GM23248 (cell line): ENCODE measurements at regions not wholly inside any gene's neighbourhood (a gene's known extent, or its start where the extent isn't known, plus 50 kb on each side); places are given as distances from the start of the nearest gene placed in this dataset.
"Not testable (repeated sequence)": the region's sequence is repeated elsewhere in the genome, so short reads cannot be mapped to it uniquely, and the experiment has no call there.

Experiments used
- EZH2 ChIP-seq: fragments of 200-600 bp; sonication (generic); IDR thresholded peaks from 2 replicates; pipeline ENCODE4 v1.6.1; 2018; ENCODE audit warnings: antibody characterized with exemption, mild to moderate bottlenecking; ENCODE audit not compliant: insufficient read depth, poor library complexity, severe bottlenecking
- EZH2phosphoT487 ChIP-seq: fragments of 200-600 bp; sonication (generic); IDR thresholded peaks from 2 replicates; pipeline ENCODE4 v1.6.1; 2018; ENCODE audit warnings: antibody characterized with exemption, moderate library complexity, mild to moderate bottlenecking, low read depth; ENCODE audit not compliant: insufficient read depth

DNA sequence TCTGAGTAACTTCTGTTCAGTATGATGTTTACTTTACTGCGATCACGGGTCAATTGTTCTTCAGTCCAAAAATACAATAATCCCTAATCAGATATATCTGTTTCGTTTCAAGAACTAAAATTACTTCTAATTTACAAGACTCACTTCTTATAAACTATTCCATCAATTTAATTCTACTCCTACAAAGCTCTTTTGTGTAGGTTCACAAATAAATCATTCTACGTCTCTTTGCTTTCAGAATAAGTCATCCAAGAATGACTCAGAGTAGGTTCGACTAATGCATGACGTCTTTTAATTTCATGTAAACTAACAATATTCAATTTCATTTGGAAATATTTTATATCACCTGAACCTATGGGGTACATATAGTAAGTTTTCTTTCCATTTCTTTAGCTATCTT lies 571.9 kb downstream of the PCDH11X start:
- TF ChIP-seq EZH2phosphoT487, EZH2: not testable (repeated sequence)
